ENCODE measurements at regions not wholly inside any gene's neighbourhood (a gene's known extent, or its start where the extent isn't known, plus 50 kb on each side); places are given as distances from the start of the nearest gene placed in this dataset.
"Not testable (repeated sequence)": the region's sequence is repeated elsewhere in the genome, so short reads cannot be mapped to it uniquely, and the experiment has no call there.

DNA sequence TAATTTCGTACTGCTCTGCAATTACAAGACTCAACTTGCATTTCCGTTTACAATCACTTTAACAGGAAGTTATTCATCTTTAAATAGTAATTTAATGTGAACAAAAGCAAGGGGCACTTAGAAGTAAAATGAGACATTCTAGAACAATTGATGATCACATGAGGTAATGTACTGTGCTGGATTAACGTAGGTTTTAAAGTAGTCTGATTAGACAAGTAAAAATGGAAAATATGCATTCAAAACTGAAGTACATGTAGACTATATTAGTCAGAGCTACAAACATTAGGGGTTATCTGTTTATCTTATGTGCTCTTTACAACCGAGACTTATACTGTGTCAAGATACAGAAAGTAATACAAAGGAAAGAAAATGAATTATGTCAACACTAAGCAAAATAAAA lies 1528.0 kb downstream of the SLITRK5 start:
- H3K36me3 Mint-ChIP-seq (ENCODE audit: unreplicated experiment) = no peaks in the 10 kb centered on the region
- TF ChIP-seq CTCF (IDR thresholded peaks at IDR 0.05; ENCODE audit: partially characterized antibody, unreplicated experiment) = no peak
- H3K27me3 Mint-ChIP-seq (ENCODE audit: unreplicated experiment) = no peaks in the 10 kb centered on the region
- H3K4me1 Mint-ChIP-seq (ENCODE audit: low read depth, unreplicated experiment) = no peaks in the 10 kb centered on the region
- H3K9me3 Mint-ChIP-seq (ENCODE audit: unreplicated experiment) = no peaks in the 10 kb centered on the region
- DNase-seq = no peak
- no peak overlapping the region for H3K4me3 Mint-ChIP-seq (ENCODE audit: unreplicated experiment)
- H3K27ac Mint-ChIP-seq (ENCODE audit: unreplicated experiment) = no peak overlapping the region

GRCh38 chr13:89204435-89204834 lies 1533.3 kb downstream of the SLITRK5 start:
- no peak for TF ChIP-seq CTCF (IDR thresholded peaks at IDR 0.05; ENCODE audit: partially characterized antibody, unreplicated experiment)
- Mint-ChIP-seq H3K4me3 (ENCODE audit: unreplicated experiment) (no peak overlapping the region), H3K36me3 (ENCODE audit: unreplicated experiment) (no peaks in the 10 kb centered on the region), H3K27ac (ENCODE audit: unreplicated experiment) (no peak overlapping the region), H3K9me3 (ENCODE audit: unreplicated experiment) (no peaks in the 10 kb centered on the region), H3K27me3 (ENCODE audit: unreplicated experiment) (no peaks in the 10 kb centered on the region), H3K4me1 (ENCODE audit: low read depth, unreplicated experiment) (no peaks in the 10 kb centered on the region)
- DNase-seq = no peak

- no peaks in the 10 kb centered on the region for H3K36me3 Mint-ChIP-seq (ENCODE audit: unreplicated experiment)
- no peak for TF ChIP-seq CTCF (IDR thresholded peaks at IDR 0.05; ENCODE audit: partially characterized antibody, unreplicated experiment)
- no peaks in the 10 kb centered on the region for H3K27me3 Mint-ChIP-seq (ENCODE audit: unreplicated experiment)
- no peak overlapping the region for H3K4me3 Mint-ChIP-seq (ENCODE audit: unreplicated experiment)
- H3K9me3 Mint-ChIP-seq (ENCODE audit: unreplicated experiment) = no peaks in the 10 kb centered on the region
- no peak overlapping the region for H3K27ac Mint-ChIP-seq (ENCODE audit: unreplicated experiment)
- H3K4me1 Mint-ChIP-seq (ENCODE audit: low read depth, unreplicated experiment) = no peaks in the 10 kb centered on the region
- DNase-seq = no peak
Observed at GRCh38 chr13:89205856-89206520, 1534.8 kb downstream of the SLITRK5 start.

- H3K4me3 Mint-ChIP-seq (ENCODE audit: unreplicated experiment) = no peak overlapping the region
- no peaks in the 10 kb centered on the region for H3K27me3 Mint-ChIP-seq (ENCODE audit: unreplicated experiment)
- TF ChIP-seq CTCF (IDR thresholded peaks at IDR 0.05; ENCODE audit: partially characterized antibody, unreplicated experiment) = no peak
- H3K36me3 Mint-ChIP-seq (ENCODE audit: unreplicated experiment) = no peaks in the 10 kb centered on the region
- H3K9me3 Mint-ChIP-seq (ENCODE audit: unreplicated experiment) = no peaks in the 10 kb centered on the region
- no peak for DNase-seq
- H3K27ac Mint-ChIP-seq (ENCODE audit: unreplicated experiment) = no peak overlapping the region
- H3K4me1 Mint-ChIP-seq (ENCODE audit: low read depth, unreplicated experiment) = no peaks in the 10 kb centered on the region
Observed at GRCh38 chr13:89212186-89212585, 1541.0 kb downstream of the SLITRK5 start.

DNA sequence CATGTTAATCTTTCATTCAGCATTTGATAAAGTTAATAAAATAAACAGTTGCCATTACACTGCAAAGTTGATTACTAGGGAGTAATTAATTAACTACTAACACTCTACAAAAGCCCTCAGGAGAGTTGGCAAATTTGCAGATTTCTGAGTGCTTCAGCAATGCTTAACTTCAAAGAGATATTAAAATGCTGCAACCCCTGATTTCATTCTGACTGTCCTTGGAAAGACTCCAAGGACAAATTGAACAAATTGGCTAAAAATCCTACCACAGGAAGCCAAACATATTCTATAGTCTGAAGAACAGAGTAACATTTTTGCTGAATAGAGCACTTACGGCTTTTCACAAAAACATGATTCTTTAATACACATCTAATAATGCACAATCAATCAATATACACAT lies 1543.0 kb downstream of the SLITRK5 start:
- no peak for DNase-seq
- H3K36me3 Mint-ChIP-seq (ENCODE audit: unreplicated experiment) = no peaks in the 10 kb centered on the region
- no peaks in the 10 kb centered on the region for H3K27me3 Mint-ChIP-seq (ENCODE audit: unreplicated experiment)
- no peaks in the 10 kb centered on the region for H3K9me3 Mint-ChIP-seq (ENCODE audit: unreplicated experiment)
- no peak overlapping the region for H3K27ac Mint-ChIP-seq (ENCODE audit: unreplicated experiment)
- H3K4me1 Mint-ChIP-seq (ENCODE audit: low read depth, unreplicated experiment) = no peaks in the 10 kb centered on the region
- no peak for TF ChIP-seq CTCF (IDR thresholded peaks at IDR 0.05; ENCODE audit: partially characterized antibody, unreplicated experiment)
- no peak overlapping the region for H3K4me3 Mint-ChIP-seq (ENCODE audit: unreplicated experiment)

- not testable (repeated sequence) for H3K9me3 Mint-ChIP-seq (ENCODE audit: unreplicated experiment); H3K36me3 Mint-ChIP-seq (ENCODE audit: unreplicated experiment); H3K4me1 Mint-ChIP-seq (ENCODE audit: low read depth, unreplicated experiment); DNase-seq; H3K27me3 Mint-ChIP-seq (ENCODE audit: unreplicated experiment); H3K27ac Mint-ChIP-seq (ENCODE audit: unreplicated experiment); H3K4me3 Mint-ChIP-seq (ENCODE audit: unreplicated experiment)
Observed at GRCh38 chr13:89215319-89215718, 1544.1 kb downstream of the SLITRK5 start.
